Adrenal gland (tissue), 5 donors: ENCODE measurements at regions not wholly inside any gene's neighbourhood (a gene's known extent, or its start where the extent isn't known, plus 50 kb on each side); places are given as distances from the start of the nearest gene placed in this dataset.

Experiments
- CTCF ChIP-seq, 6 experiments: fragments of 450-650 bp in 4 of 6; fragments of 200-600 bp in 2 of 6; sonication (generic) in 1 of 6; IDR thresholded peaks; 1 replicate in 5 of 6; 2 replicates in 1 of 6; pipeline versions ENCODE4 v1.5.1 to v1.8.0; 2016 to 2021; ENCODE audit warnings: antibody characterized with exemption in 6 of 6, mild to moderate bottlenecking in 2 of 6, moderate library complexity in 1 of 6
- POLR2A ChIP-seq, 2 donors: fragments of 450-650 bp; IDR thresholded peaks; one replicate each; pipeline ENCODE4 v1.6.1; 2017; ENCODE audit warnings: antibody characterized with exemption in 2 of 2, mild to moderate bottlenecking in 2 of 2, moderate library complexity in 1 of 2
- donor health status: DM: no; HTN: no; CAD: no.

GRCh38 chr2:200239216-200239615 is 67.3 kb upstream of the SPATS2L start:
- TF ChIP-seq CTCF (IDR thresholded peaks at IDR 0.05) = no peak
- no peak for TF ChIP-seq POLR2A (IDR thresholded peaks at IDR 0.05)
